Astrocyte (in vitro differentiated cells and primary cell): ENCODE measurements at regions not wholly inside any gene's neighbourhood (a gene's known extent, or its start where the extent isn't known, plus 50 kb on each side); places are given as distances from the start of the nearest gene placed in this dataset.

ENCODE experiments used
- DNase-seq: peaks from one replicate; pipeline ENCODE4 v3.0.0-alpha.2; 2010; ENCODE audit warnings: low read depth
- FAIRE-seq: peaks from 2 replicates; lab custom pipeline; 2011; peaks lifted over from hg19 to GRCh38; lab: Jason Lieb, UNC
- H2AFZ ChIP-seq: 2 replicates; pipeline ENCODE4 v1.6.0; 2012; ENCODE audit warnings: low read depth, low read length, inconsistent platforms
- H3K27ac ChIP-seq: 2 replicates; pipeline ENCODE4 v1.5.1; 2011; ENCODE audit warnings: low read depth, low read length, inconsistent platforms
- H3K27me3 ChIP-seq: 2 replicates; pipeline ENCODE4 v1.6.0; 2011; ENCODE audit warnings: low read length, inconsistent platforms; ENCODE audit not compliant: insufficient read depth
- H3K36me3 ChIP-seq: 2 replicates; pipeline ENCODE4 v1.5.1; 2011; ENCODE audit warnings: low read length, inconsistent platforms; ENCODE audit not compliant: insufficient read depth
- H3K4me1 ChIP-seq: 2 replicates; pipeline ENCODE4 v1.5.1; 2011; ENCODE audit warnings: low read length, inconsistent platforms; ENCODE audit not compliant: insufficient read depth
- H3K4me2 ChIP-seq: 2 replicates; pipeline ENCODE4 v1.6.0; 2012; ENCODE audit warnings: low read length, inconsistent platforms
- H3K4me3 ChIP-seq: 2 replicates; pipeline ENCODE4 v1.5.1; 2011; ENCODE audit warnings: low read depth, mild to moderate bottlenecking, low read length, inconsistent platforms; ENCODE audit not compliant: insufficient read depth
- H3K79me2 ChIP-seq: 2 replicates; pipeline ENCODE4 v1.6.0; 2012; ENCODE audit warnings: mild to moderate bottlenecking, low read length, inconsistent platforms; ENCODE audit not compliant: insufficient read depth
- H3K9ac ChIP-seq: 2 replicates; pipeline ENCODE4 v1.6.0; 2012; ENCODE audit warnings: mild to moderate bottlenecking, low read length, inconsistent platforms
- H3K9me3 ChIP-seq: 2 replicates; pipeline ENCODE4 v1.5.1; 2012; ENCODE audit warnings: low read depth, mild to moderate bottlenecking, low read length, inconsistent platforms; ENCODE audit not compliant: insufficient read depth
- H4K20me1 ChIP-seq: 2 replicates; pipeline ENCODE4 v1.6.0; 2012; ENCODE audit warnings: low read length, inconsistent platforms; ENCODE audit not compliant: insufficient read depth
- H3K27ac Mint-ChIP-seq: one replicate; pipeline ENCODE4 v1.8.0; 2021; ENCODE audit warnings: mild to moderate bottlenecking, mixed read lengths; ENCODE audit not compliant: unreplicated experiment
- H3K27me3 Mint-ChIP-seq: one replicate; pipeline ENCODE4 v1.8.0; 2021; ENCODE audit warnings: low read depth, mixed read lengths; ENCODE audit not compliant: unreplicated experiment
- H3K36me3 Mint-ChIP-seq: one replicate; pipeline ENCODE4 v1.8.0; 2021; ENCODE audit warnings: low read depth, mixed read lengths; ENCODE audit not compliant: unreplicated experiment
- H3K4me1 Mint-ChIP-seq: one replicate; pipeline ENCODE4 v1.8.0; 2021; ENCODE audit warnings: low read depth, mixed read lengths; ENCODE audit not compliant: unreplicated experiment
- H3K4me3 Mint-ChIP-seq: one replicate; pipeline ENCODE4 v1.8.0; 2021; ENCODE audit warnings: mild to moderate bottlenecking, moderate library complexity, mixed read lengths; ENCODE audit not compliant: unreplicated experiment
- H3K9me3 Mint-ChIP-seq: one replicate; pipeline ENCODE4 v1.8.0; 2021; ENCODE audit warnings: mild to moderate bottlenecking, mixed read lengths; ENCODE audit not compliant: unreplicated experiment
- EZH2 ChIP-seq: IDR thresholded peaks from 2 replicates; pipeline ENCODE4 v1.6.1; 2012; ENCODE audit warnings: mild to moderate bottlenecking, low read length, inconsistent platforms; ENCODE audit not compliant: insufficient read depth
- TF ChIP-seq, protein P1 (sequence below): IDR thresholded peaks from 2 replicates; pipeline ENCODE4 v1.5.1; 2011; ENCODE audit warnings: low read depth, mild to moderate bottlenecking, inconsistent platforms, low read length, moderate library complexity; ENCODE audit not compliant: insufficient read depth

DNA sequence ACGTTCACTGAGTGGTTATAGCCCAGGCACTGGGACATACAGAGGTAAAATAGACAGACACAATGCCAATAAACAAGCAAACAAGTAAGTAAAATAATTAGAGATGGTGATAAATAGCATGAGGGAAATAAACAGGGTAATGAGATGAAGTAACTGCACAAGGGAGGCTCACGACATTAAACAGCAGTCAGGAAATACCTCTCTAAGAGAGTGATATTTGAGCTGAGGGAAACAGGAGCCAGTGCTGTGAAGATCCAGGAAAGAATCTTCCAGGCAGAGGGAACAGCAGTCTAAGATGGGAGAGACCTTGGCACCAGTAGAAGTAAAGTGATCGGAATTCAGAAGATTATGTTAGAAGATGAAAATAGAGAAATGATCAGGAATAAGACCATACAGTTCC, 279.4 kb downstream of the HINT1 start:
- no peak overlapping the region for H3K27ac Mint-ChIP-seq
- DNase-seq (no peak), FAIRE-seq (no peak)
- Histone ChIP-seq H3K4me2 (no peak overlapping the region), H4K20me1 (no peaks in the 10 kb centered on the region), H3K27me3 (no peaks in the 10 kb centered on the region), H3K4me3 (no peak overlapping the region), H3K9ac (no peak overlapping the region), H3K27ac (no peak overlapping the region), H2AFZ (no peak overlapping the region), H3K79me2 (no peaks in the 10 kb centered on the region), H3K36me3 (no peaks in the 10 kb centered on the region), H3K9me3 (no peaks in the 10 kb centered on the region), H3K4me1 (no peaks in the 10 kb centered on the region)
- TF ChIP-seq, protein P1, sequence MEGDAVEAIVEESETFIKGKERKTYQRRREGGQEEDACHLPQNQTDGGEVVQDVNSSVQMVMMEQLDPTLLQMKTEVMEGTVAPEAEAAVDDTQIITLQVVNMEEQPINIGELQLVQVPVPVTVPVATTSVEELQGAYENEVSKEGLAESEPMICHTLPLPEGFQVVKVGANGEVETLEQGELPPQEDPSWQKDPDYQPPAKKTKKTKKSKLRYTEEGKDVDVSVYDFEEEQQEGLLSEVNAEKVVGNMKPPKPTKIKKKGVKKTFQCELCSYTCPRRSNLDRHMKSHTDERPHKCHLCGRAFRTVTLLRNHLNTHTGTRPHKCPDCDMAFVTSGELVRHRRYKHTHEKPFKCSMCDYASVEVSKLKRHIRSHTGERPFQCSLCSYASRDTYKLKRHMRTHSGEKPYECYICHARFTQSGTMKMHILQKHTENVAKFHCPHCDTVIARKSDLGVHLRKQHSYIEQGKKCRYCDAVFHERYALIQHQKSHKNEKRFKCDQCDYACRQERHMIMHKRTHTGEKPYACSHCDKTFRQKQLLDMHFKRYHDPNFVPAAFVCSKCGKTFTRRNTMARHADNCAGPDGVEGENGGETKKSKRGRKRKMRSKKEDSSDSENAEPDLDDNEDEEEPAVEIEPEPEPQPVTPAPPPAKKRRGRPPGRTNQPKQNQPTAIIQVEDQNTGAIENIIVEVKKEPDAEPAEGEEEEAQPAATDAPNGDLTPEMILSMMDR = no peak
- no peak for TF ChIP-seq EZH2
- H3K4me1 Mint-ChIP-seq = no peaks in the 10 kb centered on the region
- no peak overlapping the region for H3K4me3 Mint-ChIP-seq
- no peaks in the 10 kb centered on the region for H3K9me3 Mint-ChIP-seq
- H3K27me3 Mint-ChIP-seq = peaks cover 7% of the 10 kb centered on the region
- H3K36me3 Mint-ChIP-seq = no peaks in the 10 kb centered on the region

DNA sequence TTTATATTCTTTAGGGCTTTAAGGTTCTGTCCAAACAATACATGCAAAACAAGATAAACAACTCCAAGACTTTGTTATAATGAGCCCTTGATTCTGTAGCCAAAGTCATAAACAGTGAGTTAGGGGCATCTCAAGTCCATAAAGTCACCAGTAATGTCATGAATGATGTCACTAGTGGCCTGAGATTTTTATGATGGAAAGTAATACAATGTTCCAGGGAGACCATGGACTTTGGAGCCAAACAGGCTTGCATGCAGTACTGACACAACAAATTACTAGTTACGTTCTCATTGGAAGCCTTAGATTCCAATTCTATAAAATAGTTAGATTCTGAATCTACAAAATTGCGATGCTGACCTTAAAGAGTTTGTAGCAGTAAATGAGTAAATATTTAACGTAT, 280.0 kb downstream of the HINT1 start:
- no peaks in the 10 kb centered on the region for H3K36me3 ChIP-seq
- no peaks in the 10 kb centered on the region for H3K9me3 ChIP-seq
- no peak overlapping the region for H3K27ac ChIP-seq
- H3K79me2 ChIP-seq = no peaks in the 10 kb centered on the region
- no peaks in the 10 kb centered on the region for H3K4me1 Mint-ChIP-seq
- H3K9me3 Mint-ChIP-seq = no peaks in the 10 kb centered on the region
- H4K20me1 ChIP-seq = no peaks in the 10 kb centered on the region
- H3K4me3 ChIP-seq = no peak overlapping the region
- H3K4me3 Mint-ChIP-seq = no peak overlapping the region
- H3K36me3 Mint-ChIP-seq = no peaks in the 10 kb centered on the region
- TF ChIP-seq, protein P1 = no peak
- TF ChIP-seq EZH2 = no peak
- H3K9ac ChIP-seq = no peak overlapping the region
- DNase-seq = no peak
- H3K4me1 ChIP-seq = no peaks in the 10 kb centered on the region
- H3K27ac Mint-ChIP-seq = no peak overlapping the region
- FAIRE-seq = no peak
- no peak overlapping the region for H3K4me2 ChIP-seq
- peaks cover 7% of the 10 kb centered on the region for H3K27me3 Mint-ChIP-seq
- H2AFZ ChIP-seq = no peak overlapping the region
- H3K27me3 ChIP-seq = no peaks in the 10 kb centered on the region

DNA sequence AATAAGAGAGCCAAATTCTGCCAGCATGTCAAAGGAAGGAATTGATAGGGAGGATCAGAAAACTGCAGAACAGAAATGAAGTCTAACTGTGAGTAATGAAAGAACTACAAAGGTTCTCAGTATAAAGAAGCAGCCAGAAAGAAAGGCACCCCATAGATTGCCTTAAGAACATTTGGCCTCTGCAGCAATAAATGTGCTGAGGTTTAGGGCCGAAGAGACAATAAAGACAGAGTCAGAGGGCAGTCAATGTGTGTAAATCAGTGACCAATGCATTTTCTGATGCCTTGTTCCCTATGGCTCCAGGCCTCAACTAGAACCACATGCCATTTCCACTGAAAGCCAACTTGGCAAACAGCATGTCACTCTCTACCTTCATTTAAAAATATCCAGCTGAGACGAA, 281.0 kb downstream of the HINT1 start:
- FAIRE-seq (no peak), DNase-seq (no peak)
- Histone ChIP-seq H3K4me2 (no peak overlapping the region), H3K27ac (no peak overlapping the region), H3K4me1 (no peaks in the 10 kb centered on the region), H3K9ac (no peak overlapping the region), H3K36me3 (no peaks in the 10 kb centered on the region), H3K79me2 (no peaks in the 10 kb centered on the region), H3K27me3 (no peaks in the 10 kb centered on the region), H3K4me3 (no peak overlapping the region), H4K20me1 (no peaks in the 10 kb centered on the region), H3K9me3 (no peaks in the 10 kb centered on the region), H2AFZ (no peak overlapping the region)
- TF ChIP-seq EZH2 = no peak
- TF ChIP-seq, protein P1 = no peak
- Mint-ChIP-seq H3K36me3 (no peaks in the 10 kb centered on the region), H3K9me3 (no peaks in the 10 kb centered on the region), H3K27me3 (peaks cover 7% of the 10 kb centered on the region), H3K27ac (no peak overlapping the region), H3K4me1 (no peaks in the 10 kb centered on the region), H3K4me3 (no peak overlapping the region)
